ENCODE measurements at regions not wholly inside any gene's neighbourhood (a gene's known extent, or its start where the extent isn't known, plus 50 kb on each side); places are given as distances from the start of the nearest gene placed in this dataset.
A peak's percentile ranks its signal among the peaks of the same experiment; 100 is the strongest.

DNA sequence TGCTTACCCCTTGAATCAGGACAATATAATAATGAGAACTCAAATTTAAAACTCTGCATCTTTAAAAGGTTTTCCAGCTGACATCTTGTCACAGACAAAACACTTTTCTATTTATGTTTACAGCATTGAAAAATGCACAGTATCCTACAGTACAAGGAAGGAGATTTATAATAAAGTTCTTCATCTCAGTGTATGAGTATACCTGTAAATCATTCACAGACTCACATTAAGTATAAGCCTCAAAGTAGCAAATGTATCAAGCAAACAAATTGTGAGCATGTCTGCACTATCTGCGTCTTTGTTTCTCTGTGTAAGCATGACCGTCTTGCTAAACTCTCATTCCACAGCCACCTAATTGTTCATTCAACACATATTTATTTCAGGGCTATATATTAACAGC is 52.8 kb downstream of the PPP1R2C start:
- no peak for DNase-seq (ENCODE audit: low read depth)
- no peak overlapping the region for H3K4me3 ChIP-seq (ENCODE audit: low read depth, low read length)
- TF ChIP-seq, protein P1, sequence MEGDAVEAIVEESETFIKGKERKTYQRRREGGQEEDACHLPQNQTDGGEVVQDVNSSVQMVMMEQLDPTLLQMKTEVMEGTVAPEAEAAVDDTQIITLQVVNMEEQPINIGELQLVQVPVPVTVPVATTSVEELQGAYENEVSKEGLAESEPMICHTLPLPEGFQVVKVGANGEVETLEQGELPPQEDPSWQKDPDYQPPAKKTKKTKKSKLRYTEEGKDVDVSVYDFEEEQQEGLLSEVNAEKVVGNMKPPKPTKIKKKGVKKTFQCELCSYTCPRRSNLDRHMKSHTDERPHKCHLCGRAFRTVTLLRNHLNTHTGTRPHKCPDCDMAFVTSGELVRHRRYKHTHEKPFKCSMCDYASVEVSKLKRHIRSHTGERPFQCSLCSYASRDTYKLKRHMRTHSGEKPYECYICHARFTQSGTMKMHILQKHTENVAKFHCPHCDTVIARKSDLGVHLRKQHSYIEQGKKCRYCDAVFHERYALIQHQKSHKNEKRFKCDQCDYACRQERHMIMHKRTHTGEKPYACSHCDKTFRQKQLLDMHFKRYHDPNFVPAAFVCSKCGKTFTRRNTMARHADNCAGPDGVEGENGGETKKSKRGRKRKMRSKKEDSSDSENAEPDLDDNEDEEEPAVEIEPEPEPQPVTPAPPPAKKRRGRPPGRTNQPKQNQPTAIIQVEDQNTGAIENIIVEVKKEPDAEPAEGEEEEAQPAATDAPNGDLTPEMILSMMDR (conservative IDR thresholded peaks at IDR 0.05; ENCODE audit: low read depth, low read length) = no peak

DNA sequence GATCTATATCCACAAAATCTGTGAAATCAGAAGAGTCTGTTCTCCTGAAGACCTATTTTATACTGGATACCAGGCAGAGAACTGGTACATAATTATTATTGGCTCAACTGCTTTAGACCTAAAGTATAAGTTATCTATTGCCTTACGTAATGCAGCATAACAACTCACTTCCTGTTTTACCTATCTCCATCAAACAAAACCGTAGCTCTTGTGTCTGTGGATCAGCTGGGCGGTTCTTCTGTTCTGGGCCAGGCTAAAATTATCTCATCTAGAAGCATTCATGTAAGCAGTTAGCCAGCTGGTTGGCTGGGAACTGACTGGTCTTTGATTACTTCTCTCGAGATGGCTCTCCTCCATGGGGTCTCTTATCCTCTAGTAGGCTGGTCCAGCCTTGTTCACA is 57.8 kb downstream of the PPP1R2C start:
- no peak for DNase-seq (ENCODE audit: low read depth)
- H3K4me3 ChIP-seq (ENCODE audit: low read depth, low read length) = no peak overlapping the region
- TF ChIP-seq, protein P1 (conservative IDR thresholded peaks at IDR 0.05; ENCODE audit: low read depth, low read length) = no peak

DNA sequence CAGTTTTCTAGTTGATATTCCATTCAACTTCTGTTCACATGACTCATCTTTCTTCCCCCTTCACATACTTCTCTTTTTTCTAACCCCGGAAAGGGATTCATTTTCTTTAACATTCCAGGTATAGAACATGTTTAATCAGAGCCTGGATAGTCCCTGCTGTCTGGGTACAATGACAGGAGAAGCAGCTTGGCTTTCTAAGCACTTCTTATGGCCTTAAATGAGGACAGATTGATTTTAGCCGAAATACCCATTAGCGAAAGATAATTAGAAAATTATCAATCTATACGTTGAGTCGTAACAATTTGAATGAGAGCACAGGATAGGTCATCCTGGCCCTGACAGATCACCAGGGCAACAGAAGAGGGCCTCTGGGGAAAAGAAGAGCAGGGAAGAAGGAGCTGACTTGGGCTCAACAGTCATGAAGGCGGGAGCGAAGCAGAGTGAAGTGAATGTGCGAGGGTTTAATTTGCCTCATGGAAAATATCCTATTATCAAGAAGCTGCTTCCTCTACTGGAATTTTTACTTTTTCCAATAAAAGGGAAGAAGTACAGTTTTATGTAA is 62.2 kb downstream of the PPP1R2C start:
- TF ChIP-seq, protein P1 (conservative IDR thresholded peaks at IDR 0.05; ENCODE audit: low read depth, low read length) = no peak
- DNase-seq (ENCODE audit: low read depth) = no peak
- H3K4me3 ChIP-seq (ENCODE audit: low read depth, low read length) = no peak overlapping the region

DNA sequence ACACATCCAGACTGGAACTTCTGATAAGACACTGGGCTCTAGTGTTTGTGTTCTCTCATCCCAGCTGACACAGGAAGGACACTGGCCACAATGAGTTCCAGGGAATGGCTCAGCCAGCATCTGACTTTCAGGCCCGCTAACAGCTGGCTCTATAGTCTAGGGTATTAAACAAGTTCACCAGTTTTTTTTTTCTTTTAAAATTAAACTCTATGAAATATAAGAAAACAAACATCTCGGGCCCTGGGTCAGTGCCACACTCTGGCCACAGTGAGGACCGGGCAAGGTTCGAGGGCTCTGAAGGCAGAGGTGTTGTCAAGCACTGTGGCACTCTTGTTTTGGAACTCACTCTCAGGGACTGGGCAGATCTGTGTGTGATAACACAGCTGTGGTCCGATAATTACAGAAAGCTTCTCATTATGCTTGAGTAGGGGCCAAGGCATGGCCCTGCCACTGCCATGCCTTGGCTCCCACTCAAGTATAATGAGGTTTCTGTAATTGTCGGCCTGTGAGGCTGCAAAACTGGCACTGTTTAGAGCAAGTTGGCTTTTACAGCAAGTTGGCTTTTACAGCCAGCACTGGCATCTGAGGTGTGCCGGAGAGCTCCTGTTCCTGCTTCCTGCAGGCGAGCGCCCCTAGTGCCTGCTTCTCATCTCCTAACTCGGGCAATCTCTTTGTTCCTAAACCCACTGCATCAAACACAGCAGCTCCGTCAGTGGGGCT is 62.8 kb downstream of the PPP1R2C start:
- DNase-seq (ENCODE audit: low read depth) = no peak
- TF ChIP-seq, protein P1 (conservative IDR thresholded peaks at IDR 0.05; ENCODE audit: low read depth, low read length) = peak; percentile 71
- H3K4me3 ChIP-seq (ENCODE audit: low read depth, low read length) = no peak overlapping the region

DNA sequence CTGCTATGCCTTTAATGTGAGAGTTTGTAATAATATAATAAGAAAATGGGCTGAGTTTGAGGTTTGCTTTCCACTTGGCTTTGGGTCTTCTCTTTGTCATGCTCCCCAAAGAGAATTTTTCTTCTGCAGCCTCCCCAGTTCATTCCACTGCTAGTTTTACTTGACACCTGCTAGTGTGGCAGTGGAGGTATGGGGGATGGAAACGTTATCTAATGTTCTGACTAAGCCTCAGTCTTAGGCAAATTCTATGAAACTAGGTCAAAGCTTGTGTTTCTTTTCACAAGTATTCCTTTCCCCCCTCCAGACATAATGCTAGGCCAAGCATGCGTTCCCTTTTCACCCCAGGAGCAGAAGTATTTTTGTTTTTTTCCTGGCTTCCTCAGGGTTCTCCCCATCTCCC is 67.5 kb downstream of the PPP1R2C start:
- TF ChIP-seq, protein P1 (conservative IDR thresholded peaks at IDR 0.05; ENCODE audit: low read depth, low read length) = no peak

DNA sequence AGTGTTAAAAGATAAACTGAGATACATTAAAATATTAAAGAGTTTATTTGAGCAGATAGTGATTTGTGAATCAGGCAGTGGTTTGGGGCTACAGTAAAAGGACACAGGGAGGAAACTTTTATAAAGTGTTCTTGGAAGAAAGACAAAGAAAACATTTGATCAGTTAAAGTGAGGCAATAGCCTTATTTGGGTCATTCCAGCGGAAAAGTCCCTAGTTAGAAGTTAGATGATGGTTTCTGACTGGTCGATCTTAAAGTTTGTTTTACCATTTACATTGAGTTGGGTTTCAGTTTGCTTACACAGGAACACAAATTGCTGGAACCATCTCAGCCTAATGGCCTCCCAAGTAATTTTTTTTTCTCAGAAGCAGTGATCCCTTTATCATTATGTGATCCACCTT is 69.7 kb downstream of the PPP1R2C start:
- TF ChIP-seq, protein P1 (conservative IDR thresholded peaks at IDR 0.05; ENCODE audit: low read depth, low read length) = no peak
- no peak for DNase-seq (ENCODE audit: low read depth)

More for the DNA sequence above, 67.5 kb downstream of the PPP1R2C start:
- H3K4me3 ChIP-seq (ENCODE audit: low read depth, low read length) = no peak overlapping the region
- no peak for DNase-seq (ENCODE audit: low read depth)

DNA sequence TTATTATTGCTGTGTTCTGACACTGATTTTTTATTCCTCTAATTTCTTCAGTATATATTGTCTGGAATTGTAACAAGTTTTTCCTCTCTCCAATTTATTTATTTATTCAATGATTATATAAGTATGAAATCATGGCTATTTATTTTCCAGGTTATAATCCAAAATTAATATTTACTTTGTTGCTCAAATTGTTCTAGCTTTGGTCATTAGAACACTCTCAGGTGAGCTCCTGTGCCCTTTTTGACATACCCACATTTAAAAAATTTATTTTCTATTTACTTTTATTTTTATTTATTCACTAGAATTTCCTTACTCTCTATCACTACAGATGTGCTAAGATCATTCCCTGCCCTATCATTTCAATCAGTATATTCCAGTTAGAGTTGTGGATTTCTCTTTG is 70.2 kb downstream of the PPP1R2C start:
- TF ChIP-seq, protein P1 (conservative IDR thresholded peaks at IDR 0.05; ENCODE audit: low read depth, low read length) = no peak
- DNase-seq (ENCODE audit: low read depth) = no peak
- no peak overlapping the region for H3K4me3 ChIP-seq (ENCODE audit: low read depth, low read length)

More for the DNA sequence above, 69.7 kb downstream of the PPP1R2C start:
- no peak overlapping the region for H3K4me3 ChIP-seq (ENCODE audit: low read depth, low read length)

All from epithelial cell of proximal tubule (primary cell).